ENCODE measurements at regions not wholly inside any gene's neighbourhood (a gene's known extent, or its start where the extent isn't known, plus 50 kb on each side); places are given as distances from the start of the nearest gene placed in this dataset.

- DNase-seq (ENCODE audit: extremely low read depth in 1 of 4, low spot score in 3 of 4) (no peak), FAIRE-seq (no peak), ATAC-seq (no peak)
- in situ Hi-C loops (cut with MboI): no loop called here
- no peaks in the 10 kb centered on the region for H3K9me3 ChIP-seq (replicated peaks; ENCODE audit: control insufficient read depth, insufficient read depth, low read depth, low read length)
- no peaks in the 10 kb centered on the region for H3K9me1 ChIP-seq (ENCODE audit: control insufficient read depth, insufficient read depth, low read length)
- no peaks in the 10 kb centered on the region for H3K79me2 ChIP-seq (ENCODE audit: control insufficient read depth, insufficient read depth, low read length)
- WGBS (ENCODE audit: insufficient coverage, low coverage, missing lambda C conversion rate): 0% methylated on average over 1 of the region's 1 CpG
- intact Hi-C loops (cut with micrococcal nuclease): no loop called here
- no peak overlapping the region for H2AFZ ChIP-seq (ENCODE audit: low read depth, low read length)
- CTCF ChIA-PET (ENCODE audit: low intra/inter-chr PET ratio): no interaction called here
- no peaks in the 10 kb centered on the region for H3K27me3 ChIP-seq (ENCODE audit: control insufficient read depth in 2 of 2, insufficient read depth in 2 of 2, low read length in 2 of 2)
- H4K20me1 ChIP-seq (replicated peaks; ENCODE audit: control insufficient read depth, insufficient read depth, low read length): no peaks in the 10 kb centered on the region
- H3K4me1 ChIP-seq (replicated peaks in 1 of 2; ENCODE audit: control insufficient read depth in 2 of 2, insufficient read depth in 2 of 2, low read length in 2 of 2): no peaks in the 10 kb centered on the region
- no TSS peak for BruUV-seq (replicated peaks)
- H3K4me2 ChIP-seq (ENCODE audit: insufficient read depth, low read length): no peak overlapping the region
- H3K4me3 ChIP-seq: no peak overlapping the region
- POLR2A ChIA-PET: no interaction called here
- no peak overlapping the region for H3K27ac ChIP-seq (ENCODE audit: extremely low read depth, low read depth, low read length)
- H3K9ac ChIP-seq (ENCODE audit: insufficient read depth in 1 of 2, low read depth in 2 of 2, low read length in 2 of 2): no peak overlapping the region
- H3K36me3 ChIP-seq (ENCODE audit: control insufficient read depth, insufficient read depth, low read length): no peaks in the 10 kb centered on the region
- TF ChIP-seq PBX2 (CRISPR knock-in tag; IDR thresholded peaks at IDR 0.05; ENCODE audit: low read depth): no peak
- TF ChIP-seq PBX2 (tag; conservative IDR thresholded peaks at IDR 0.05; ENCODE audit: low read depth): no peak
- no peak for TF ChIP-seq SLC30A9 (CRISPR knock-in tag; IDR thresholded peaks at IDR 0.05)
- no peak for TF ChIP-seq RBM39 (optimal IDR thresholded peaks at IDR 0.05; ENCODE audit: low read depth, low read length)
- TF ChIP-seq PREB (CRISPR knock-in tag; IDR thresholded peaks at IDR 0.05): no peak
- no peak for TF ChIP-seq THRA (IDR thresholded peaks at IDR 0.05)
- no peak for TF ChIP-seq SFPQ (IDR thresholded peaks at IDR 0.05; ENCODE audit: low read depth, low read length)
- TF ChIP-seq ZNF695 (CRISPR knock-in tag; IDR thresholded peaks at IDR 0.05): no peak
- no peak for TF ChIP-seq CREBBP (IDR thresholded peaks at IDR 0.05; ENCODE audit: low read depth, low read length)
- no peak for TF ChIP-seq HDAC3 (IDR thresholded peaks at IDR 0.05; ENCODE audit: borderline replicate concordance, partially characterized antibody)
Observed at GRCh38 chrX:44072631-44073030, 99.4 kb upstream of the NDP start.
